Stimulated activated CD4-positive, alpha-beta T cell treated with anti-CD3 and anti-CD28 coated beads, Interleukin-1b, Interleukin-23, amount 100 ng/mL, for 1 hour (primary cell): ENCODE measurements at regions not wholly inside any gene's neighbourhood (a gene's known extent, or its start where the extent isn't known, plus 50 kb on each side); places are given as distances from the start of the nearest gene placed in this dataset.
A peak's percentile ranks its signal among the peaks of the same experiment; 100 is the strongest.
"Not testable (repeated sequence)": the region's sequence is repeated elsewhere in the genome, so short reads cannot be mapped to it uniquely, and the experiment has no call there.

Source experiments
- DNase-seq, 2 donors: peaks; one replicate each; pipeline ENCODE4 v3.0.0-alpha.2; 2020; ENCODE audit warnings: low read depth in 2 of 2

GRCh38 chr6:137655291-137655690 lies 161.1 kb upstream of the OLIG3 start:
- no peak for DNase-seq

- no peak for DNase-seq
These were observed 162.5 kb upstream of the OLIG3 start for GRCh38 chr6:137656735-137657134.

- DNase-seq = no peak
These were observed 163.2 kb upstream of the OLIG3 start for GRCh38 chr6:137657351-137657911.

- DNase-seq = no peak
These were observed 164.1 kb upstream of the OLIG3 start for GRCh38 chr6:137658287-137658686.

- no peak for DNase-seq
These were observed 165.7 kb upstream of the OLIG3 start for GRCh38 chr6:137659871-137660270.

- DNase-seq = no peak
These were observed 166.1 kb upstream of the OLIG3 start for GRCh38 chr6:137660296-137660731.

GRCh38 chr6:137661601-137662000 lies 167.4 kb upstream of the OLIG3 start:
- DNase-seq = peak in 1 of 2 donors; percentile 41

- DNase-seq = no peak
These were observed 170.0 kb upstream of the OLIG3 start for GRCh38 chr6:137664183-137664582.

GRCh38 chr6:137665342-137665934 lies 171.2 kb upstream of the OLIG3 start:
- no peak for DNase-seq

GRCh38 chr6:137666202-137666774 lies 172.1 kb upstream of the OLIG3 start:
- no peak for DNase-seq

- no peak for DNase-seq
These were observed 179.4 kb upstream of the OLIG3 start for GRCh38 chr6:137673603-137674002.

- DNase-seq = no peak
These were observed 182.7 kb upstream of the OLIG3 start for GRCh38 chr6:137676888-137677287.

GRCh38 chr6:137677709-137678108 lies 183.5 kb upstream of the OLIG3 start:
- DNase-seq = no peak

GRCh38 chr6:137678451-137678850 lies 184.3 kb upstream of the OLIG3 start:
- DNase-seq = no peak

GRCh38 chr6:137680705-137681346 lies 186.2 kb upstream of the TNFAIP3 start:
- DNase-seq = no peak

GRCh38 chr6:137681445-137682009 lies 185.5 kb upstream of the TNFAIP3 start:
- DNase-seq = no peak

- not testable (repeated sequence) for DNase-seq
These were observed 184.4 kb upstream of the TNFAIP3 start for GRCh38 chr6:137682658-137683057.

- no peak for DNase-seq
These were observed 183.1 kb upstream of the TNFAIP3 start for GRCh38 chr6:137683916-137684315.

- no peak for DNase-seq
These were observed 181.2 kb upstream of the TNFAIP3 start for GRCh38 chr6:137685798-137686375.

GRCh38 chr6:137687818-137688217 lies 179.2 kb upstream of the TNFAIP3 start:
- no peak for DNase-seq

- DNase-seq = no peak
These were observed 178.7 kb upstream of the TNFAIP3 start for GRCh38 chr6:137688230-137688971.

GRCh38 chr6:137689377-137689776 lies 177.7 kb upstream of the TNFAIP3 start:
- DNase-seq = no peak
